K562 (cell line): ENCODE measurements at regions not wholly inside any gene's neighbourhood (a gene's known extent, or its start where the extent isn't known, plus 50 kb on each side); places are given as distances from the start of the nearest gene placed in this dataset.

Experiments
- ATAC-seq: fragments of 200-7000 bp; cut with Tn5 transposase; 3 replicates; pipeline ENCODE4 v1.9.1; 2020; ENCODE audit warnings: moderate library complexity
- BruUV-seq: library from RNA; stranded (reverse); fragments of 400-500 nt; replicated peaks from 2 replicates; lab custom pipeline; 2021; lab: Mats Ljungman, UMichigan
- CTCF ChIA-PET: fragments of 300-600 bp; formaldehyde crosslinking; extraction: SDS; loops from one replicate; lab custom pipeline; 2021; ENCODE audit warnings: low intra/inter-chr PET ratio; lab: Yijun Ruan, JAX
- POLR2A ChIA-PET: fragments of 300-600, 350-650 bp; sonication (Branson Sonifier 250); formaldehyde crosslinking; extraction: SDS; loops from one replicate; lab custom pipeline; 2021; ENCODE audit warnings: antibody characterized with exemption, inconsistent platforms; lab: Yijun Ruan, JAX
- DNase-seq, 4 experiments: peaks; one replicate each; pipeline versions ENCODE4 v3.0.0 to v3.0.0-alpha.2; 2011 to 2018; ENCODE audit warnings: low spot score in 3 of 4, mixed read lengths in 3 of 4; ENCODE audit errors: extremely low read depth in 1 of 4
- FAIRE-seq: peaks from 2 replicates; lab custom pipeline; 2011; peaks lifted over from hg19 to GRCh38; lab: Jason Lieb, UNC
- H2AFZ ChIP-seq: 2 replicates; pipeline ENCODE4 v1.6.0; 2011; ENCODE audit warnings: low read depth, low read length, control low read depth, inconsistent platforms
- H3K27ac ChIP-seq: fragments of 200-600 bp; 3 replicates; pipeline ENCODE4 v1.8.0; 2011; ENCODE audit warnings: low read depth, mild to moderate bottlenecking, control low read depth, inconsistent platforms, low read length, moderate library complexity, mixed read lengths; ENCODE audit errors: extremely low read depth
- H3K27me3 ChIP-seq, 2 experiments: fragments of 300-600 bp in 1 of 2; 2 replicates in 1 of 2; 3 replicates in 1 of 2; pipeline versions ENCODE4 v1.6.0 to v1.8.0; 2011; ENCODE audit warnings: inconsistent platforms in 2 of 2, low read length in 2 of 2, mild to moderate bottlenecking in 1 of 2, mixed read lengths in 1 of 2, moderate library complexity in 1 of 2; ENCODE audit not compliant: control insufficient read depth in 2 of 2, insufficient read depth in 2 of 2
- H3K36me3 ChIP-seq: fragments of 300-600 bp; 3 replicates; pipeline ENCODE4 v1.8.0; 2011; ENCODE audit warnings: mild to moderate bottlenecking, low read length, inconsistent platforms; ENCODE audit not compliant: control insufficient read depth, insufficient read depth
- H3K4me1 ChIP-seq, 2 experiments: fragments of 200-600 bp in 1 of 2; replicated peaks in 1 of 2; 2 replicates in 1 of 2; 3 replicates in 1 of 2; pipeline versions ENCODE4 v1.5.1 to v1.8.0; 2011; ENCODE audit warnings: inconsistent platforms in 2 of 2, low read length in 2 of 2, mild to moderate bottlenecking in 1 of 2, mixed read lengths in 1 of 2, moderate library complexity in 1 of 2; ENCODE audit not compliant: control insufficient read depth in 2 of 2, insufficient read depth in 2 of 2
- H3K4me2 ChIP-seq: 2 replicates; pipeline ENCODE4 v1.6.1; 2011; ENCODE audit warnings: low read length, control low read depth, inconsistent platforms, mixed read lengths; ENCODE audit not compliant: insufficient read depth
- H3K4me3 ChIP-seq: fragments of 200-600 bp; sonication (generic), shearing (Covaris generic); 2 replicates; pipeline ENCODE4 v1.5.1; 2016; ENCODE audit warnings: control low read depth, inconsistent platforms
- H3K79me2 ChIP-seq: fragments of 200-600 bp; 3 replicates; pipeline ENCODE4 v1.8.0; 2011; ENCODE audit warnings: low read length, inconsistent platforms; ENCODE audit not compliant: control insufficient read depth, insufficient read depth
- H3K9ac ChIP-seq, 2 experiments: 2 replicates each; pipeline versions ENCODE4 v1.6.0 to v1.6.1; 2011; ENCODE audit warnings: low read depth in 2 of 2, low read length in 2 of 2, control low read depth in 1 of 2, inconsistent platforms in 1 of 2, mild to moderate bottlenecking in 1 of 2, mixed read lengths in 1 of 2; ENCODE audit not compliant: insufficient read depth in 1 of 2
- H3K9me1 ChIP-seq: one replicate; pipeline ENCODE4 v1.6.0; 2011; ENCODE audit warnings: inconsistent platforms, mild to moderate bottlenecking, low read length, moderate library complexity; ENCODE audit not compliant: control insufficient read depth, insufficient read depth
- H3K9me3 ChIP-seq: replicated peaks from 2 replicates; pipeline ENCODE4 v1.5.1; 2011; ENCODE audit warnings: low read depth, low read length, inconsistent platforms; ENCODE audit not compliant: control insufficient read depth, insufficient read depth
- H4K20me1 ChIP-seq: replicated peaks from 2 replicates; pipeline ENCODE4 v1.6.1; 2011; ENCODE audit warnings: low read length, inconsistent platforms, mixed read lengths; ENCODE audit not compliant: control insufficient read depth, insufficient read depth
- EP400 ChIP-seq: fragments of 450-650 bp; IDR thresholded peaks from 2 replicates; pipeline ENCODE4 v1.6.1; 2017; ENCODE audit warnings: antibody characterized with exemption, mild to moderate bottlenecking, moderate library complexity
- GTF2A2 ChIP-seq: IDR thresholded peaks from 2 replicates; pipeline ENCODE4 v1.6.1; 2016; ENCODE audit warnings: mild to moderate bottlenecking, missing genetic modification characterization, missing compliant biosample characterization
- MEF2A ChIP-seq: IDR thresholded peaks from 2 replicates; pipeline ENCODE4 v1.6.1; 2011; ENCODE audit warnings: low read depth, mild to moderate bottlenecking, low read length, moderate library complexity; ENCODE audit not compliant: control insufficient read depth
- RAD21 ChIP-seq, 2 experiments: fragments of 250-450 bp in 1 of 2; fragments of 450-650 bp in 1 of 2; sonication (Bioruptor Pico) in 1 of 2; formaldehyde crosslinking in 1 of 2; IDR thresholded peaks in 1 of 2; conservative IDR thresholded peaks in 1 of 2; 2 replicates each; pipeline versions ENCODE4 v1.4.0 to v1.8.0; 2020 to 2022; ENCODE audit warnings: mild to moderate bottlenecking in 2 of 2, moderate library complexity in 1 of 2
- RAD51 ChIP-seq: fragments of 450-650 bp; IDR thresholded peaks from 2 replicates; pipeline ENCODE4 v1.7.1; 2016; ENCODE audit warnings: low read depth, mild to moderate bottlenecking, borderline replicate concordance
- YBX1 ChIP-seq: fragments of 450-650 bp; IDR thresholded peaks from 2 replicates; pipeline ENCODE4 v1.7.1; 2016; ENCODE audit warnings: mild to moderate bottlenecking
- ZNF184 ChIP-seq: sonication (generic); formaldehyde crosslinking; IDR thresholded peaks from 2 replicates; pipeline ENCODE4 v1.5.0; 2020; ENCODE audit warnings: missing genetic modification reagents
- ZNF224 ChIP-seq: sonication (generic); formaldehyde crosslinking; IDR thresholded peaks from 2 replicates; pipeline ENCODE4 v1.8.0; 2022; ENCODE audit warnings: mild to moderate bottlenecking, missing genetic modification reagents
- ZNF57 ChIP-seq: fragments of 450-650 bp; formaldehyde crosslinking; IDR thresholded peaks from 2 replicates; pipeline ENCODE4 v1.4.0; 2020; ENCODE audit warnings: mild to moderate bottlenecking, moderate library complexity
- WGBS: fragments of 100-300 bp; shearing (Covaris generic); methylation state at CpG from one replicate; pipeline ENCODE4 v1.1.6; 2016; ENCODE audit warnings: low coverage, mixed read lengths; ENCODE audit not compliant: insufficient coverage; ENCODE audit errors: missing lambda C conversion rate; 5-methylcytosine and 5-hydroxymethylcytosine counted together
- in situ Hi-C: fragments of 300-500 bp; cut with MboI; formaldehyde crosslinking; loops from 4 replicates; pipeline ENCODE4 v1.15.0; 2018; ENCODE audit warnings: inconsistent platforms, mixed read lengths
- intact Hi-C: fragments of 100-400 bp; cut with micrococcal nuclease; formaldehyde crosslinking; loops from 2 replicates; pipeline ENCODE4 v1.14.2; 2022
- TF ChIP-seq, protein P1 (sequence below): fragments of 450-650 bp; IDR thresholded peaks from one replicate; pipeline ENCODE4 v1.6.1; 2018; ENCODE audit warnings: mild to moderate bottlenecking, moderate library complexity; ENCODE audit not compliant: partially characterized antibody
- TF ChIP-seq, protein P2 (sequence below): fragments of 450-650 bp; IDR thresholded peaks from 2 replicates; pipeline ENCODE4 v1.6.1; 2016; ENCODE audit warnings: missing biosample characterization, missing genetic modification characterization

DNA sequence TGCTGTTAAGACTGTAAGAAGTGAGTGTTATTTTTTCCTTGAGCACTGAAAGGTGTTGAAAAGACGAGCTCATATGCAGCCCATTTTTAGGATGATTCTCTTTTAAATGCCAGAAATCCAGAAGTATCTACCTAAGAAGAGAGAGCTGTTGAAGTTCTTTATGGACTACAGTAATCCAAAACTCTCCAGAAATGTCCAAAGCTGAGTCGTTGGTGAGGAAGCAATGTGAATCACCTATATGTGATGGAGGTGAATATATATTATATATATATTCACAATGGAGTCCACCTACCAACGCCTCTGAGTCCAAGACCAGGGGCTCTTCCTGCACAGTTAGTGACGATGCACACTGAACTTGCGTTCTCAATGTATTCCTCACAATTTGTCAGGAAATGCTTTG, 252.7 kb upstream of the PITRM1 start:
- BruUV-seq: no TSS peak
- no peak overlapping the region for H2AFZ ChIP-seq
- ATAC-seq (no peak), DNase-seq (no peak), FAIRE-seq (no peak)
- intact Hi-C loops: no loop called here
- ChIA-PET POLR2A (no interaction called here), CTCF (no interaction called here)
- H3K4me3 ChIP-seq: no peak overlapping the region
- no peaks in the 10 kb centered on the region for H3K9me1 ChIP-seq
- in situ Hi-C loops: no loop called here
- 24% methylated on average over 5 of the region's 5 CpGs for WGBS
- H3K27me3 ChIP-seq: peaks cover 10 to 36% of the 10 kb centered on the region in 2 experiments; a peak in 4 of 5 replicates
- H3K9me3 ChIP-seq: no peaks in the 10 kb centered on the region
- no peak for TF ChIP-seq EP400
- no peak for TF ChIP-seq ZNF184 (CRISPR knock-in tag)
- TF ChIP-seq, protein P1, sequence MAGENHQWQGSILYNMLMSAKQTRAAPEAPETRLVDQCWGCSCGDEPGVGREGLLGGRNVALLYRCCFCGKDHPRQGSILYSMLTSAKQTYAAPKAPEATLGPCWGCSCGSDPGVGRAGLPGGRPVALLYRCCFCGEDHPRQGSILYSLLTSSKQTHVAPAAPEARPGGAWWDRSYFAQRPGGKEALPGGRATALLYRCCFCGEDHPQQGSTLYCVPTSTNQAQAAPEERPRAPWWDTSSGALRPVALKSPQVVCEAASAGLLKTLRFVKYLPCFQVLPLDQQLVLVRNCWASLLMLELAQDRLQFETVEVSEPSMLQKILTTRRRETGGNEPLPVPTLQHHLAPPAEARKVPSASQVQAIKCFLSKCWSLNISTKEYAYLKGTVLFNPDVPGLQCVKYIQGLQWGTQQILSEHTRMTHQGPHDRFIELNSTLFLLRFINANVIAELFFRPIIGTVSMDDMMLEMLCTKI: no peak
- TF ChIP-seq ZNF57 (CRISPR knock-in tag): no peak
- no peak for TF ChIP-seq RAD51
- TF ChIP-seq GTF2A2 (tag): no peak
- no peak for TF ChIP-seq YBX1
- no peak for TF ChIP-seq MEF2A
- TF ChIP-seq, protein P2, sequence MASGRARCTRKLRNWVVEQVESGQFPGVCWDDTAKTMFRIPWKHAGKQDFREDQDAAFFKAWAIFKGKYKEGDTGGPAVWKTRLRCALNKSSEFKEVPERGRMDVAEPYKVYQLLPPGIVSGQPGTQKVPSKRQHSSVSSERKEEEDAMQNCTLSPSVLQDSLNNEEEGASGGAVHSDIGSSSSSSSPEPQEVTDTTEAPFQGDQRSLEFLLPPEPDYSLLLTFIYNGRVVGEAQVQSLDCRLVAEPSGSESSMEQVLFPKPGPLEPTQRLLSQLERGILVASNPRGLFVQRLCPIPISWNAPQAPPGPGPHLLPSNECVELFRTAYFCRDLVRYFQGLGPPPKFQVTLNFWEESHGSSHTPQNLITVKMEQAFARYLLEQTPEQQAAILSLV: no peak
- TF ChIP-seq ZNF224 (CRISPR knock-in tag): no peak
- no peak for TF ChIP-seq RAD21 (CRISPR knock-in tag; conservative IDR thresholded peaks at IDR 0.05 in 1 of 2, IDR thresholded peaks at IDR 0.05 in 1 of 2)
- no peak overlapping the region for H3K4me2 ChIP-seq
- H4K20me1 ChIP-seq: peaks cover 22% of the 10 kb centered on the region
- H3K4me1 ChIP-seq: 0 out of 5 replicates have a peak, but pooled peaks cover 0 to 2% of the 10 kb centered on the region in 2 experiments
- no peaks in the 10 kb centered on the region for H3K36me3 ChIP-seq
- H3K27ac ChIP-seq: no peak overlapping the region
- no peak overlapping the region for H3K9ac ChIP-seq
- no peaks in the 10 kb centered on the region for H3K79me2 ChIP-seq
